ENCODE measurements at regions not wholly inside any gene's neighbourhood (a gene's known extent, or its start where the extent isn't known, plus 50 kb on each side); places are given as distances from the start of the nearest gene placed in this dataset.
A peak's percentile ranks its signal among the peaks of the same experiment; 100 is the strongest.

GRCh38 chrX:13112499-13112898, 68.1 kb upstream of the FAM9C start:
- Histone ChIP-seq H3F3A (replicated peaks; ENCODE audit: insufficient read depth) (peaks cover 31% of the 10 kb centered on the region), H3K27ac (ENCODE audit: low read depth in 2 of 2, low read length in 1 of 2) (peak overlapping the region in 1 of 2 experiments; percentile 94; a peak in 2 of 4 replicates), H3K4me1 (ENCODE audit: control insufficient read depth in 1 of 2, insufficient read depth in 2 of 2, low read depth in 1 of 2, low read length in 1 of 2) (peaks cover 0 to 13% of the 10 kb centered on the region in 2 experiments; a peak in 2 of 4 replicates), H3K9me2 (no peaks in the 10 kb centered on the region), H3K9ac (no peak overlapping the region), H3K4me3 (ENCODE audit: low read depth in 2 of 2, low read length in 1 of 2) (no peak overlapping the region), H3K36me3 (replicated peaks in 1 of 2; ENCODE audit: control insufficient read depth in 1 of 2, insufficient read depth in 2 of 2, low read length in 1 of 2) (no peaks in the 10 kb centered on the region), H3K9me3 (no peaks in the 10 kb centered on the region), H3K79me2 (ENCODE audit: insufficient read depth) (no peaks in the 10 kb centered on the region), H3K4me2 (no peak overlapping the region), H2AFZ (ENCODE audit: low read depth) (no peak overlapping the region), H3K27me3 (ENCODE audit: insufficient read depth) (no peaks in the 10 kb centered on the region), H4K20me1 (ENCODE audit: insufficient read depth) (no peaks in the 10 kb centered on the region)
- ChIA-PET POLR2A (no interaction called here), CTCF (no interaction called here)
- 40% methylated on average over 1 of the region's 1 CpG for WGBS (ENCODE audit: low lambda C conversion rate)
- TF ChIP-seq TCF12 (IDR thresholded peaks at IDR 0.05) = no peak
- no peak for TF ChIP-seq GABPA (IDR thresholded peaks at IDR 0.05; ENCODE audit: low read depth)
- no peak for TF ChIP-seq SIN3A (IDR thresholded peaks at IDR 0.05; ENCODE audit: borderline replicate concordance, low read depth, low read length)
- TF ChIP-seq FOXJ3 (CRISPR knock-in tag; IDR thresholded peaks at IDR 0.05) = no peak
- no peak for TF ChIP-seq GATA2 (CRISPR knock-in tag; IDR thresholded peaks at IDR 0.05)
- no peak for TF ChIP-seq TAF1 (IDR thresholded peaks at IDR 0.05; ENCODE audit: borderline replicate concordance, low read depth, low read length)
- no peak for TF ChIP-seq CHD2 (IDR thresholded peaks at IDR 0.05; ENCODE audit: low read length, partially characterized antibody)
- TF ChIP-seq USF1 (IDR thresholded peaks at IDR 0.05; ENCODE audit: borderline replicate concordance, low read depth) = no peak
- TF ChIP-seq USF2 (IDR thresholded peaks at IDR 0.05; ENCODE audit: borderline replicate concordance, low read depth, low read length) = no peak
- TF ChIP-seq RXRA (IDR thresholded peaks at IDR 0.05; ENCODE audit: borderline replicate concordance, low read depth) = no peak
- no peak for TF ChIP-seq IRF3 (IDR thresholded peaks at IDR 0.05; ENCODE audit: low read depth, low read length)
- no peak for TF ChIP-seq RFX5 (IDR thresholded peaks at IDR 0.05; ENCODE audit: low read length)
- TF ChIP-seq JUND (IDR thresholded peaks at IDR 0.05) = no peak
- TF ChIP-seq RCOR1 (IDR thresholded peaks at IDR 0.05; ENCODE audit: low read length) = no peak
- TF ChIP-seq EP300 (IDR thresholded peaks at IDR 0.05; ENCODE audit: borderline replicate concordance in 1 of 2, low read depth in 1 of 2, low read length in 1 of 2) = no peak
- no peak for DNase-seq
